Common myeloid progenitor, CD34-positive (primary cell): ENCODE measurements at regions not wholly inside any gene's neighbourhood (a gene's known extent, or its start where the extent isn't known, plus 50 kb on each side); places are given as distances from the start of the nearest gene placed in this dataset.

Experiments used
- CTCF ChIA-PET: fragments of 350-600 bp; sonication (Branson Sonifier 250); formaldehyde crosslinking; loops from one replicate; lab custom pipeline; 2021; ENCODE audit warnings: antibody characterized with exemption; lab: Charles Lee
- POLR2A ChIA-PET: fragments of 350-600 bp; sonication (Branson Sonifier 250); formaldehyde crosslinking; loops from one replicate; lab custom pipeline; 2021; ENCODE audit warnings: antibody characterized with exemption; lab: Charles Lee
- DNase-seq, 3 donors: peaks; one replicate each; pipeline versions ENCODE4 v3.0.0 to v3.0.0-alpha.2; 2013
- H3K27ac ChIP-seq, 2 experiments: 1 replicate in 1 of 2; 2 replicates in 1 of 2; pipeline ENCODE4 v1.7.0; 2013; ENCODE audit warnings: inconsistent platforms in 2 of 2, low read length in 2 of 2, mild to moderate bottlenecking in 2 of 2, low read depth in 1 of 2, moderate library complexity in 1 of 2; ENCODE audit not compliant: severe bottlenecking in 2 of 2, insufficient read depth in 1 of 2, poor library complexity in 1 of 2
- H3K27me3 ChIP-seq, 5 experiments: replicated peaks in 2 of 5; 1 replicate in 3 of 5; 2 replicates in 2 of 5; pipeline versions ENCODE4 v1.6.1 to v1.7.0; 2013; ENCODE audit warnings: low read length in 4 of 5, mild to moderate bottlenecking in 2 of 5, moderate library complexity in 2 of 5, inconsistent platforms in 1 of 5; ENCODE audit not compliant: insufficient read depth in 5 of 5, control insufficient read depth in 4 of 5
- H3K36me3 ChIP-seq, 4 experiments: 1 replicate in 2 of 4; 2 replicates in 2 of 4; pipeline versions ENCODE4 v1.6.1 to v1.7.0; 2013; ENCODE audit warnings: low read length in 3 of 4, control low read depth in 1 of 4, mild to moderate bottlenecking in 1 of 4; ENCODE audit not compliant: control insufficient read depth in 4 of 4, insufficient read depth in 4 of 4
- H3K4me1 ChIP-seq, 4 experiments: 1 replicate in 3 of 4; 2 replicates in 1 of 4; pipeline versions ENCODE4 v1.6.1 to v1.7.1; 2013; ENCODE audit warnings: low read length in 3 of 4, mild to moderate bottlenecking in 3 of 4, control low read depth in 1 of 4, inconsistent platforms in 1 of 4, moderate library complexity in 1 of 4; ENCODE audit not compliant: control insufficient read depth in 4 of 4, insufficient read depth in 4 of 4; ENCODE audit errors: control extremely low read depth in 1 of 4
- H3K4me3 ChIP-seq, 7 experiments: 1 replicate in 4 of 7; 2 replicates in 3 of 7; pipeline versions ENCODE4 v1.5.1 to v1.7.0; 2013; ENCODE audit warnings: mild to moderate bottlenecking in 7 of 7, low read length in 6 of 7, moderate library complexity in 6 of 7, inconsistent platforms in 2 of 7, low read depth in 2 of 7, control low read depth in 1 of 7; ENCODE audit not compliant: insufficient read depth in 4 of 7, control insufficient read depth in 1 of 7; ENCODE audit errors: extremely low read depth in 1 of 7
- H3K9me3 ChIP-seq, 5 experiments: 1 replicate in 4 of 5; 2 replicates in 1 of 5; pipeline versions ENCODE4 v1.6.1 to v1.7.1; 2013; ENCODE audit warnings: low read length in 4 of 5, mild to moderate bottlenecking in 2 of 5, inconsistent platforms in 1 of 5, low read depth in 1 of 5, moderate library complexity in 1 of 5; ENCODE audit not compliant: control insufficient read depth in 4 of 5, insufficient read depth in 2 of 5; ENCODE audit errors: control extremely low read depth in 1 of 5
- WGBS: methylation state at CpG from one replicate; pipeline ENCODE4 v1.1.5; 2013; ENCODE audit not compliant: insufficient coverage; 5-methylcytosine and 5-hydroxymethylcytosine counted together

DNA sequence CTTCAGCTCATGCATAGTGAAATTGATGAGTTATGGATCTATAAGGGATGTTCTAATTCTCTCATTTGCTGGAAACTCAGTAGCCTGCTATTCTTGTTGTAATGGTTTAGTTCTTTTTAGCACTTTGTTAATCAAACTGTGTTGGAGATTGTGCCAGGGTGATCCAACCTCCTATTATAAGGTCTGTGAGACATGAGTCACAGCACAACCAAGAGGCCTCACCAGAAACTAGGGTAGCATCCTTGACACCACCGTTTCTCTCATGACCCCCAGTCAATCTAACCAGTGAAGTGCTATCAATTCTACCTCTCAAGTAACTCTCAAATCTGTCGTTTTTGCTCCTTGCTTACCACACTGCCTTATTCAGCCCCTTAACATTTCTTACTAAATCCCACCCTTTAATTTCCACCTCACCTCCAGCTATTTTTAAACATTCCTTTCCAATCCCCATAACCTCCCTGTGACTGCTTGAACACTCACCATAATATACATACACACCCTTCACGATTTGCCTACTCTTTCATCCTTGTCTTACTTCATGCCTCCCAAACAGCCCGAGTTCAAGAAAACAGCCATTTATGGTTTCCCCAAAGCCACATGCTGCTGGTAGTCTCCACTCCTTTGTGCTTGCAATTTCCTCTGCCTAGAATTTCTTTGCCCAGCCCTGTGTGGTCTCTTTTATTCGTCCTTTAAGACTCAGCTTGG, 53.9 kb upstream of the NUDT4 start:
- H3K36me3 ChIP-seq: no peaks in the 10 kb centered on the region
- ChIA-PET POLR2A (no interaction called here), CTCF (interaction anchor here (0.6 kb wide), 1 partner anchor 28 kb away, joined by 4 read pairs; no protein-coding TSS in a partner anchor)
- no peaks in the 10 kb centered on the region for H3K4me1 ChIP-seq
- no peaks in the 10 kb centered on the region for H3K27me3 ChIP-seq
- DNase-seq: no peak
- H3K27ac ChIP-seq: no peak overlapping the region
- WGBS: 94% methylated on average over 5 of the region's 5 CpGs
- no peak overlapping the region for H3K4me3 ChIP-seq
- no peaks in the 10 kb centered on the region for H3K9me3 ChIP-seq

DNA sequence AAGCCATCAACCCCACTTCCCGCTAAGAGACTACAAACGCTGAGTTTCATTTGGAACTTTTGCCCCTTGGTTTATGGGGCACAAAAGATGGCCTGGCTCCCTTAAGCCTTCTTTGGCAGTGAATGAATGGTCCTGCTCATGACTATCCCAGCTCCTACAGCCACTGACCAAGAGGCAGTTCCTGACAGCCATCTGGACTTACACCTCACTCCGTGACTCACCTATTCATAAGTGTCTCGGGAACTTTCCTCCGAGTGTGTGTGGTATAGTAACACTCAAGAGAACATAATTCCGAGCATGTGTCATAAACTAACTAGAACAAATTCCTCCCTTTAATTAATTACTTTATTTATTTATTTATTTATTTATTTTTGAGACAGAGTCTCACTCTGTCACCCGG, 51.9 kb upstream of the NUDT4 start:
- CTCF ChIA-PET: no interaction called here
- POLR2A ChIA-PET: no interaction called here
- no peaks in the 10 kb centered on the region for H3K27me3 ChIP-seq
- no peak overlapping the region for H3K4me3 ChIP-seq
- DNase-seq: no peak
- no peak overlapping the region for H3K27ac ChIP-seq
- no peaks in the 10 kb centered on the region for H3K9me3 ChIP-seq
- WGBS: 93% methylated on average over 3 of the region's 7 CpGs
- H3K36me3 ChIP-seq: no peaks in the 10 kb centered on the region
- H3K4me1 ChIP-seq: no peaks in the 10 kb centered on the region
